Lower lobe of right lung (tissue), 2 donors: ENCODE measurements at regions not wholly inside any gene's neighbourhood (a gene's known extent, or its start where the extent isn't known, plus 50 kb on each side); places are given as distances from the start of the nearest gene placed in this dataset.

Experiments used
- ATAC-seq, 2 donors: fragments of 200-7000 bp; cut with Tn5 transposase; one replicate each; pipeline ENCODE4 v1.9.1; 2020 to 2022; ENCODE audit warnings: mild to moderate bottlenecking in 2 of 2, moderate library complexity in 2 of 2
- DNase-seq: peaks from one replicate; pipeline ENCODE4 v3.0.0-alpha.2; 2020
- H3K27ac ChIP-seq: fragments of 200-600 bp; one replicate; pipeline ENCODE4 v1.8.0; 2022
- H3K27me3 ChIP-seq: fragments of 200-600 bp; one replicate; pipeline ENCODE4 v1.8.0; 2022; ENCODE audit warnings: low read depth
- H3K36me3 ChIP-seq: fragments of 200-600 bp; one replicate; pipeline ENCODE4 v1.8.0; 2022; ENCODE audit warnings: mild to moderate bottlenecking
- H3K4me1 ChIP-seq: fragments of 200-600 bp; one replicate; pipeline ENCODE4 v1.8.0; 2022
- H3K4me3 ChIP-seq: fragments of 200-600 bp; one replicate; pipeline ENCODE4 v1.8.0; 2022; ENCODE audit warnings: mild to moderate bottlenecking
- H3K9me3 ChIP-seq: fragments of 200-600 bp; one replicate; pipeline ENCODE4 v1.8.0; 2022
- CTCF ChIP-seq: fragments of 200-600 bp; IDR thresholded peaks from one replicate; pipeline ENCODE4 v1.8.0; 2022; ENCODE audit warnings: antibody characterized with exemption, mild to moderate bottlenecking
- intact Hi-C: fragments of 100-400 bp; cut with DNase I; formaldehyde crosslinking; loops from one replicate; pipeline ENCODE4 v1.11.0; 2022
- donor health status: DM: no; HTN: yes; CAD: no; lungs with severe emphysema.

DNA sequence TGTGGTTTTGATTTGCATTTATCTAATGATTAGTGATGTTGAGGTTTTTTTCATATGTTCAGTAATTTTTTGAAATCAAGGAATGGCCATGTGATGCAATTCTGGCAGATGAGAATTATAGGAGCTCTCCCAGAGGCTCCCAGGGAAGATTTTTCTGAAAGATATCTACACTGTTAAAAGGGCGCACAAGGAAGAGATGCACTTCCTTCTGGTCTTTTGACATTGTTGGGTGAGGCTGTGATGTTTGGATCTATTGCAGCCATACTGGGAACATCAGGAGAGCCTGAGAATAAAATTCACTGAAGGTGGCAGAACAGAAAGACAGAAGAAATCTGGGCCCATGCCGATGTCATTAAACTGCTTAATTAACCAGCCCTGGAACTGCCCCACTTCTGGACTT, 108.5 kb downstream of the DDX1 start:
- DNase-seq (no peak), ATAC-seq (no peak)
- intact Hi-C loops = no loop called here
- H3K4me1 ChIP-seq = no peaks in the 10 kb centered on the region
- no peaks in the 10 kb centered on the region for H3K9me3 ChIP-seq
- no peak overlapping the region for H3K27ac ChIP-seq
- H3K4me3 ChIP-seq = no peak overlapping the region
- H3K27me3 ChIP-seq = no peaks in the 10 kb centered on the region
- TF ChIP-seq CTCF = no peak
- H3K36me3 ChIP-seq = no peaks in the 10 kb centered on the region

- Histone ChIP-seq H3K9me3 (no peaks in the 10 kb centered on the region), H3K4me3 (no peak overlapping the region), H3K4me1 (no peaks in the 10 kb centered on the region), H3K27ac (no peak overlapping the region), H3K36me3 (no peaks in the 10 kb centered on the region), H3K27me3 (no peaks in the 10 kb centered on the region)
- TF ChIP-seq CTCF = no peak
- ATAC-seq = no peak
- no peak for DNase-seq
- intact Hi-C loops = no loop called here
These were observed 109.1 kb downstream of the DDX1 start for GRCh38 chr2:15700599-15701340.

DNA sequence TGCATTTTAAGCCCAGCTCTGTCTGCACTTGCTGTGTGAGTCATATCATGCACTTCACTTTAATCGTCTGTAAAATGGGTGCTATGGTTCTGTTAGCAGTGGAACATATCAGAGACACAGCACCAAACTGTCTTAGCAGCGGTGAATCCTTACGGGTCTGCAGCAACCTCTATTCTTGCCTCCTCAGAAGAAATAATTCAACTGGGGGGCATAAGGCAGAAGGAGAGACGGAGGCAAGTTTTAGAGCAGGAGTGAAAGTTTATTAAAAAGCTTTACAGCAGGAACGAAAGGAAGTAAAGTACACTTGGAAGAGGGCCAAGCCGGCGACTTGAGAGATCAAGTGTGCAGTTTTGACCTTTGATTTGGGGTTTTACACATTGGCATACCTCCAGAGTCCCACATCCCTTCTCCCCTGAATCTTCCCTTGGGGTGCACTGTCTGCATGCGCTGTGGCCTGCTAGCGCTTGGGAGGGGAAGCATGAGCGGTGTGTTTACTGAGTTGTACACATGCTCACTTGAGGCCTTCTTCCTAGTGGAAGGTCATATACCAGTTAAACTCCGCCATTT, 109.8 kb downstream of the DDX1 start:
- intact Hi-C loops = no loop called here
- no peaks in the 10 kb centered on the region for H3K9me3 ChIP-seq
- H3K4me1 ChIP-seq = no peaks in the 10 kb centered on the region
- ATAC-seq (no peak), DNase-seq (no peak)
- no peaks in the 10 kb centered on the region for H3K27me3 ChIP-seq
- TF ChIP-seq CTCF = no peak
- no peak overlapping the region for H3K4me3 ChIP-seq
- H3K36me3 ChIP-seq = no peaks in the 10 kb centered on the region
- H3K27ac ChIP-seq = no peak overlapping the region

DNA sequence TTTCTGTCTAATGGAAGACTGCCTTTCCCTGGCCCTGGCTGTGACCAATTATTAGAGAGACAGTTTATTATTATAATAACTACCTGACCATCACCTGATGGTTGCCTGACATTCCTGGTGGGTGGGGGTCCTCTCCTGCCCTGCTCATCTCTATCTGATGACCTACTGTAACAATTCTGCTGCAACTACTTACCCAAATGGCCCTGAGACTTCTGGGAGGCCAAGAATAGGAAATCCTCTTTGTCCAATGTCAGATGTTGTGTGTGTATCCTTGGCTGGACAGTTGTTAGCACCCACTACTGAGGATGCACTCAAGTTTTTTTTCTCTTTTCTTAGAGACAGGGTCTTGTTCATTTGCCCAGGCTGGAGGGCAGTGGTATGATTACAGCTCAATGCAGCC, 110.3 kb downstream of the DDX1 start:
- DNase-seq (no peak), ATAC-seq (no peak)
- no peak overlapping the region for H3K4me3 ChIP-seq
- no peaks in the 10 kb centered on the region for H3K4me1 ChIP-seq
- H3K27ac ChIP-seq = no peak overlapping the region
- no peaks in the 10 kb centered on the region for H3K9me3 ChIP-seq
- no peaks in the 10 kb centered on the region for H3K36me3 ChIP-seq
- TF ChIP-seq CTCF = no peak
- intact Hi-C loops = no loop called here
- no peaks in the 10 kb centered on the region for H3K27me3 ChIP-seq

DNA sequence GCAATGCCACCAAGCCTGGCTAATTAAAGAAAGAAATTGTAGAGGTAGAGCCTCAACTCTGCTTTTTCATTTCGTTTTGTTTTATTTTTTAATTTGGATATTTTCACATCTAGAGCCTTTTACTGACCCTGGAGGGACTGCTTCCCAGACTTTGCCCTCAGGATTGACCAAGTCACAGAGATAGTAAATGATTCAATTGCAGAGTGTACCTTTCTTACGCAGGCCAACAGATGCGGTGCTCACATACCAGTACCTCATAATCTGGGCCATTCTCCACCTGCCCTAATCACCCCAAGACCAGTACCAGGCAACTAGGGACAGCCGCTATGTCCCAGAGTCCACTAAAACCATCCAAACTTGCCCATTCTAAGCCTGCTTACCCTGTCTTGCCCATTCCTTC, 110.8 kb downstream of the DDX1 start:
- intact Hi-C loops = no loop called here
- Histone ChIP-seq H3K9me3 (no peaks in the 10 kb centered on the region), H3K4me3 (no peak overlapping the region), H3K27ac (no peak overlapping the region), H3K27me3 (no peaks in the 10 kb centered on the region), H3K4me1 (no peaks in the 10 kb centered on the region), H3K36me3 (no peaks in the 10 kb centered on the region)
- DNase-seq (no peak), ATAC-seq (no peak)
- TF ChIP-seq CTCF = no peak
